ENCODE measurements at regions not wholly inside any gene's neighbourhood (a gene's known extent, or its start where the extent isn't known, plus 50 kb on each side); places are given as distances from the start of the nearest gene placed in this dataset.

DNA sequence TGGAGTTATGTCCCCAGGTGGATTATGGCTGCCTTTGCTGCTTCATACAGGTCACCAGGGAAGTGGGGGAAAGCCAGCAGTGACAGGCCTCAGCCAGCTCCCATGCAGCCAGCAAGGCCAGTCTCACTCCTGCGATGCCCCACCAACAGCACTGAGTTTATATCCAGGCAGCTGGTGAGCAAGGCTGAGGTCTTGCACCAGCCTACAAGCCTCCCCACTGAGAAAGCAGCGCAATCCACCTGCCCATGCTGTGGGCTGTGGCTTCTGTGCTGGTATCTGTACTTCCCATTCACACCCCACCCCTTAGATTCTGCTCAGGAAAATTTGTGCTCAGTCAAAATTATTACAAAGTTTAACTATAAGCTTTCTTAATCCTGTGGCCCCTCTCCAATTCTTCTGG lies 153.5 kb downstream of the HHIP start:
- Histone ChIP-seq H3K4me1 (ENCODE audit: insufficient read depth, insufficient read length) (no peaks in the 10 kb centered on the region), H3K4me3 (ENCODE audit: insufficient read length, low read depth) (no peak overlapping the region), H3K36me3 (ENCODE audit: insufficient read depth, insufficient read length, low read length) (no peaks in the 10 kb centered on the region), H3K27me3 (ENCODE audit: insufficient read depth, insufficient read length) (no peaks in the 10 kb centered on the region), H3K9me3 (ENCODE audit: insufficient read depth, low read length) (no peaks in the 10 kb centered on the region), H3K9ac (ENCODE audit: insufficient read length, low read depth) (no peak overlapping the region)
- DNase-seq (ENCODE audit: low read depth, low spot score): no peak
- TF ChIP-seq SUZ12 (IDR thresholded peaks at IDR 0.05; ENCODE audit: extremely low read depth, insufficient read depth, insufficient read length) (no peak), YY1 (IDR thresholded peaks at IDR 0.05; ENCODE audit: insufficient read depth, insufficient read length) (no peak), ZNF274 (IDR thresholded peaks at IDR 0.05; ENCODE audit: low read depth, low read length) (no peak)

- no peaks in the 10 kb centered on the region for H3K4me1 ChIP-seq (ENCODE audit: insufficient read depth, insufficient read length)
- no peak for DNase-seq (ENCODE audit: low read depth, low spot score)
Observed at GRCh38 chr4:144801731-144802130, 155.8 kb downstream of the HHIP start.

GRCh38 chr4:144808034-144808433 lies 162.1 kb downstream of the HHIP start:
- Histone ChIP-seq H3K9me3 (ENCODE audit: insufficient read depth, low read length) (peaks cover 24% of the 10 kb centered on the region), H3K27me3 (ENCODE audit: insufficient read depth, insufficient read length) (no peaks in the 10 kb centered on the region), H3K36me3 (ENCODE audit: insufficient read depth, insufficient read length, low read length) (no peaks in the 10 kb centered on the region), H3K9ac (ENCODE audit: insufficient read length, low read depth) (no peak overlapping the region), H3K4me1 (ENCODE audit: insufficient read depth, insufficient read length) (no peaks in the 10 kb centered on the region), H3K4me3 (ENCODE audit: insufficient read length, low read depth) (no peak overlapping the region)
- no peak for DNase-seq (ENCODE audit: low read depth, low spot score)
- TF ChIP-seq YY1 (IDR thresholded peaks at IDR 0.05; ENCODE audit: insufficient read depth, insufficient read length) (no peak), SUZ12 (IDR thresholded peaks at IDR 0.05; ENCODE audit: extremely low read depth, insufficient read depth, insufficient read length) (no peak), ZNF274 (IDR thresholded peaks at IDR 0.05; ENCODE audit: low read depth, low read length) (no peak)

More at GRCh38 chr4:144801731-144802130, 155.8 kb downstream of the HHIP start:
- Histone ChIP-seq H3K4me3 (ENCODE audit: insufficient read length, low read depth) (no peak overlapping the region), H3K9me3 (ENCODE audit: insufficient read depth, low read length) (peaks cover 4% of the 10 kb centered on the region), H3K27me3 (ENCODE audit: insufficient read depth, insufficient read length) (no peaks in the 10 kb centered on the region), H3K36me3 (ENCODE audit: insufficient read depth, insufficient read length, low read length) (no peaks in the 10 kb centered on the region), H3K9ac (ENCODE audit: insufficient read length, low read depth) (no peak overlapping the region)
- no peak for TF ChIP-seq YY1 (IDR thresholded peaks at IDR 0.05; ENCODE audit: insufficient read depth, insufficient read length)
- no peak for TF ChIP-seq ZNF274 (IDR thresholded peaks at IDR 0.05; ENCODE audit: low read depth, low read length)
- TF ChIP-seq SUZ12 (IDR thresholded peaks at IDR 0.05; ENCODE audit: extremely low read depth, insufficient read depth, insufficient read length): no peak

GRCh38 chr4:144809056-144809640 lies 163.2 kb downstream of the HHIP start:
- Histone ChIP-seq H3K9ac (ENCODE audit: insufficient read length, low read depth) (peak overlapping the region; percentile 64), H3K4me1 (ENCODE audit: insufficient read depth, insufficient read length) (no peaks in the 10 kb centered on the region), H3K4me3 (ENCODE audit: insufficient read length, low read depth) (peak overlapping the region; percentile 18), H3K9me3 (ENCODE audit: insufficient read depth, low read length) (peaks cover 24% of the 10 kb centered on the region), H3K36me3 (ENCODE audit: insufficient read depth, insufficient read length, low read length) (no peaks in the 10 kb centered on the region), H3K27me3 (ENCODE audit: insufficient read depth, insufficient read length) (no peaks in the 10 kb centered on the region)
- TF ChIP-seq ZNF274 (IDR thresholded peaks at IDR 0.05; ENCODE audit: low read depth, low read length) (no peak), YY1 (IDR thresholded peaks at IDR 0.05; ENCODE audit: insufficient read depth, insufficient read length) (no peak), SUZ12 (IDR thresholded peaks at IDR 0.05; ENCODE audit: extremely low read depth, insufficient read depth, insufficient read length) (no peak)
- DNase-seq (ENCODE audit: low read depth, low spot score): no peak

DNA sequence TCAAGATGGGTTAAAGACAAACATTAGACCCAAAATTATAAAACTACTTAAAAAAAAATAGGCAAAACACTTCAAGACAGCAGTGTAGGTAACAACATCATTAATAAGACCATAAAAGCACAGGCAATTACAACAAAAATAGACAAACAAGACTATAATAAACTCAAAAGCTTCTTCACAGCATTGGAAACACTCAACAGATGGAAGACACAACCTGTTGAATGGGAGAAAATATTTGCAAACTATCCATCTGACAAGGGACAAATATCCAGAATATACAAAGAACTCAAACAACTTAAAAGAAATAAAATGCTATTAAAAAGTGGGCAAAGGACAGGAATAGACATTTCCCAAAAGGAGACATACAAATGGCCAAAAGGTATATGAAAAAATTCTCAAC lies 170.7 kb downstream of the HHIP start:
- DNase-seq (ENCODE audit: low read depth, low spot score): no peak
- Histone ChIP-seq H3K36me3 (ENCODE audit: insufficient read depth, insufficient read length, low read length) (no peaks in the 10 kb centered on the region), H3K9me3 (ENCODE audit: insufficient read depth, low read length) (no peaks in the 10 kb centered on the region), H3K4me1 (ENCODE audit: insufficient read depth, insufficient read length) (no peaks in the 10 kb centered on the region), H3K9ac (ENCODE audit: insufficient read length, low read depth) (no peak overlapping the region), H3K27me3 (ENCODE audit: insufficient read depth, insufficient read length) (no peaks in the 10 kb centered on the region), H3K4me3 (ENCODE audit: insufficient read length, low read depth) (no peak overlapping the region)
- TF ChIP-seq YY1 (IDR thresholded peaks at IDR 0.05; ENCODE audit: insufficient read depth, insufficient read length) (no peak), ZNF274 (IDR thresholded peaks at IDR 0.05; ENCODE audit: low read depth, low read length) (no peak), SUZ12 (IDR thresholded peaks at IDR 0.05; ENCODE audit: extremely low read depth, insufficient read depth, insufficient read length) (no peak)

- Histone ChIP-seq H3K9ac (ENCODE audit: insufficient read length, low read depth) (no peak overlapping the region), H3K36me3 (ENCODE audit: insufficient read depth, insufficient read length, low read length) (no peaks in the 10 kb centered on the region), H3K4me3 (ENCODE audit: insufficient read length, low read depth) (no peak overlapping the region), H3K4me1 (ENCODE audit: insufficient read depth, insufficient read length) (no peaks in the 10 kb centered on the region), H3K9me3 (ENCODE audit: insufficient read depth, low read length) (no peaks in the 10 kb centered on the region), H3K27me3 (ENCODE audit: insufficient read depth, insufficient read length) (no peaks in the 10 kb centered on the region)
- no peak for TF ChIP-seq SUZ12 (IDR thresholded peaks at IDR 0.05; ENCODE audit: extremely low read depth, insufficient read depth, insufficient read length)
- no peak for TF ChIP-seq YY1 (IDR thresholded peaks at IDR 0.05; ENCODE audit: insufficient read depth, insufficient read length)
- TF ChIP-seq ZNF274 (IDR thresholded peaks at IDR 0.05; ENCODE audit: low read depth, low read length): no peak
- no peak for DNase-seq (ENCODE audit: low read depth, low spot score)
Observed at GRCh38 chr4:144817081-144817480, 171.1 kb downstream of the HHIP start.

- Histone ChIP-seq H3K4me1 (ENCODE audit: insufficient read depth, insufficient read length) (no peaks in the 10 kb centered on the region), H3K4me3 (ENCODE audit: insufficient read length, low read depth) (no peak overlapping the region), H3K9ac (ENCODE audit: insufficient read length, low read depth) (no peak overlapping the region), H3K9me3 (ENCODE audit: insufficient read depth, low read length) (no peaks in the 10 kb centered on the region), H3K27me3 (ENCODE audit: insufficient read depth, insufficient read length) (no peaks in the 10 kb centered on the region), H3K36me3 (ENCODE audit: insufficient read depth, insufficient read length, low read length) (no peaks in the 10 kb centered on the region)
- no peak for DNase-seq (ENCODE audit: low read depth, low spot score)
- TF ChIP-seq YY1 (IDR thresholded peaks at IDR 0.05; ENCODE audit: insufficient read depth, insufficient read length) (no peak), ZNF274 (IDR thresholded peaks at IDR 0.05; ENCODE audit: low read depth, low read length) (no peak)
Observed at GRCh38 chr4:144818136-144818535, 172.2 kb downstream of the HHIP start.

Data from NT2/D1 (cell line).